IMR-90 (cell line): ENCODE measurements at regions not wholly inside any gene's neighbourhood (a gene's known extent, or its start where the extent isn't known, plus 50 kb on each side); places are given as distances from the start of the nearest gene placed in this dataset.

Experiments used
- BHLHE40 ChIP-seq: fragments of 150-350 bp; IDR thresholded peaks from 2 replicates; pipeline ENCODE4 v1.6.1; 2016; ENCODE audit warnings: mild to moderate bottlenecking, low read depth, low read length
- CEBPB ChIP-seq: IDR thresholded peaks from 2 replicates; pipeline ENCODE4 v1.6.1; 2012; ENCODE audit warnings: low read depth, low read length, improper control_type of control experiment
- CHD1 ChIP-seq: IDR thresholded peaks from 2 replicates; pipeline ENCODE4 v1.6.1; 2012; ENCODE audit warnings: low read depth, low read length, improper control_type of control experiment
- CTCF ChIP-seq: conservative IDR thresholded peaks from 2 replicates; pipeline ENCODE4 v1.5.1; 2012; ENCODE audit warnings: mild to moderate bottlenecking, low read depth, low read length, improper control_type of control experiment
- MAFK ChIP-seq: IDR thresholded peaks from 2 replicates; pipeline ENCODE4 v1.6.1; 2012; ENCODE audit warnings: low read depth, low read length, improper control_type of control experiment
- MAZ ChIP-seq: IDR thresholded peaks from 2 replicates; pipeline ENCODE4 v1.6.1; 2012; ENCODE audit warnings: low read depth, mild to moderate bottlenecking, low read length, improper control_type of control experiment, moderate library complexity, borderline replicate concordance
- POLR2A ChIP-seq: IDR thresholded peaks from 2 replicates; pipeline ENCODE4 v1.6.1; 2012; ENCODE audit warnings: mild to moderate bottlenecking, low read depth, low read length
- RAD21 ChIP-seq: IDR thresholded peaks from 2 replicates; pipeline ENCODE4 v1.6.1; 2012; ENCODE audit warnings: low read length, improper control_type of control experiment
- RFX5 ChIP-seq: IDR thresholded peaks from 2 replicates; pipeline ENCODE4 v1.8.0; 2012; ENCODE audit warnings: low read depth, mild to moderate bottlenecking, low read length, moderate library complexity
- SMC3 ChIP-seq: fragments of 150-350 bp; IDR thresholded peaks from 2 replicates; pipeline ENCODE4 v1.6.1; 2016; ENCODE audit warnings: low read depth, mild to moderate bottlenecking, antibody characterized with exemption, low read length, moderate library complexity
- TF ChIP-seq, protein P1 (sequence below): fragments of 150-350 bp; IDR thresholded peaks from 2 replicates; pipeline ENCODE4 v1.6.1; 2017; ENCODE audit warnings: mild to moderate bottlenecking, antibody characterized with exemption, low read length, low read depth
- TF ChIP-seq, protein P2 (sequence below): fragments of 150-350 bp; IDR thresholded peaks from 2 replicates; pipeline ENCODE4 v1.6.1; 2016; ENCODE audit warnings: low read depth, mild to moderate bottlenecking, low read length, moderate library complexity, borderline replicate concordance

GRCh38 chr1:169019419-169020058 lies 87.0 kb upstream of the ATP1B1 start:
- TF ChIP-seq CTCF (no peak), MAFK (no peak), RAD21 (no peak), SMC3 (no peak), POLR2A (no peak), CEBPB (no peak), BHLHE40 (no peak), CHD1 (no peak), RFX5 (no peak), MAZ (no peak)
- TF ChIP-seq, protein P1, sequence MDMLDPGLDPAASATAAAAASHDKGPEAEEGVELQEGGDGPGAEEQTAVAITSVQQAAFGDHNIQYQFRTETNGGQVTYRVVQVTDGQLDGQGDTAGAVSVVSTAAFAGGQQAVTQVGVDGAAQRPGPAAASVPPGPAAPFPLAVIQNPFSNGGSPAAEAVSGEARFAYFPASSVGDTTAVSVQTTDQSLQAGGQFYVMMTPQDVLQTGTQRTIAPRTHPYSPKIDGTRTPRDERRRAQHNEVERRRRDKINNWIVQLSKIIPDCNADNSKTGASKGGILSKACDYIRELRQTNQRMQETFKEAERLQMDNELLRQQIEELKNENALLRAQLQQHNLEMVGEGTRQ, result no peak
- TF ChIP-seq, protein P2, sequence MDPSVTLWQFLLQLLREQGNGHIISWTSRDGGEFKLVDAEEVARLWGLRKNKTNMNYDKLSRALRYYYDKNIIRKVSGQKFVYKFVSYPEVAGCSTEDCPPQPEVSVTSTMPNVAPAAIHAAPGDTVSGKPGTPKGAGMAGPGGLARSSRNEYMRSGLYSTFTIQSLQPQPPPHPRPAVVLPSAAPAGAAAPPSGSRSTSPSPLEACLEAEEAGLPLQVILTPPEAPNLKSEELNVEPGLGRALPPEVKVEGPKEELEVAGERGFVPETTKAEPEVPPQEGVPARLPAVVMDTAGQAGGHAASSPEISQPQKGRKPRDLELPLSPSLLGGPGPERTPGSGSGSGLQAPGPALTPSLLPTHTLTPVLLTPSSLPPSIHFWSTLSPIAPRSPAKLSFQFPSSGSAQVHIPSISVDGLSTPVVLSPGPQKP, result no peak
